ENCODE measurements at regions not wholly inside any gene's neighbourhood (a gene's known extent, or its start where the extent isn't known, plus 50 kb on each side); places are given as distances from the start of the nearest gene placed in this dataset.
"Not testable (repeated sequence)": the region's sequence is repeated elsewhere in the genome, so short reads cannot be mapped to it uniquely, and the experiment has no call there.

DNA sequence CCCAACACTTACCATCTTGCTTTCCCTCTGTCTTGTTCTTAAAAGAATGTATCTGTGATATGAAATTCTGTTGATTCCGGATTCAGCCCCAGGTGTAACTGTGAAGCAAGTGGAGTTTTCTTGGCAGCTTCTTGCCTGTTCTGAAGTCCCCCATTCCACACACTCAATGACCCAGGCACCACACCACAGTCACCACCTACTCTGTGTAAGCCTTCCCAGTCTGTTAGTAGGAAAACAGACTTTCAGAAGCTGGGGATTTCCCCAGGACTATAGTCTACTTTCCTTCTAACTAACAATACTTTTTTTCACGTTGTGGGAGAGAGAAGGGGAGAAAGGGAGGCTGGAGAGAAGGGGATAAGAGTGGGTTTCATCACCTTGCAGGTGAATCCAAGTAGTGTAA is 299.1 kb upstream of the PROX1 start:
- DNase-seq: no peak

DNA sequence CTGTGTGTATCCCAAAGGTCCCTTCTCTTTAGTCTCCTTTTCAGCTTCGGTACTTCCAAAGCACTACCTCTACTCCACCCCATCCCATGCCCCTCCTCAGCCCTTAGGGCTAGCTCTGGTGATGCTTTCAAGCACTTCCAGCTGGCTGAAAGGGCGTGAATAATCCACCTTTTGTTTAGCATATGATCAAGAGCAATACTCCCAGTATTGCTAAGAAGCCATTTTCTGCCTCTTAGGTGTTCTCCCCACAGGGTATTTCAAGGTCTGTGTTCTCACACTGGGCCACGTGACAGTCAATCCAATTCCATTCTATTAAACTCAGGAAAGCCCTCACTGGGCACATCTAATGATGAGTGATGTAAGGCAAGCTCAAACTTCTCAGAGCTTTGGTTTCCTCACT is 298.5 kb upstream of the PROX1 start:
- no peak for DNase-seq

DNA sequence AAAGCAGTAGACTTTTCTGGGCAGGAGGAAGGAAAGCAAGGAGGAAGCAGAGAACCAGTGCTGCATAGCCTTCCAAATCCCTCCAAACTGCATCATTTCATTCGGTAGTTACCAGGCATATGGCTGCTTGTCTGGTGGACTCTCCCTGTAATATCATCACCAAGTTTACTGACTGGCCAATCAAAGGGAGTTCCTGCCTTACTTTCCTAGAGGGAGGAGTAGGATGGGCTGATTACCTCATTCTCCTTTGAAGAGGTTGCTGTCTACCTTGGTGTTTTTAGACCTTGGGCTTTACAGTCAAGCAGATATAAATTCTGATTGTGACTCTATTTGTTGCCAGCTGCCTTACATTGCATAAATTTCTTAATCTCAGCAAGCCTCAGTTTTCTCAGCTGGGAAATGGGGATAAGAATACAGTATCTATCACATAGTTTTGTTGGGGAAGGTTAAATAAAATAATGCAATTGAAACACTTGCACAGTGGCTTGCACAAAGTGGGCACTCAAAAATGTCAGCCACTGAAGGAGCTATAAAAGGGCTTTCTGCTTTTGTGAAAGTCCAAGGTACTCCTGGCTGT is 297.3 kb upstream of the PROX1 start:
- no peak for DNase-seq

DNA sequence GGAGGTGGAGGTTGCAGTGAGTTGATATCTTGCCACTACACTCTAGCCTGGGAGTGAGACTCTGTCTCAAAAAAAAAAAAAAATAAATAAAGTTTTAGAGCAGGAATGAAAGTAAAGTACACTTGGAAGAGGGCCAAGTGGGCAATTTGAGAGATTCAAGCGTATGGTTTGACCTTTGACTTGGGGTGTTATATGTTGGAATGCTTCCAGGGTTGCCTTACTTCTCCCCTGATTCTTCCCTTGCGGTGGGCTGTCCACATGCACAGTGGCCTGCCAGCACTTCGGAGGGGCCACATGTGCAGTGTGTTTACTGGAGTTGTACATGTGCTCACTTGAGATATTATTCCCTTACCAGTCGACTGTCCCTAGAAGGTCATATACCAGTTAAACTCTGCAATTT is 295.5 kb upstream of the PROX1 start:
- no peak for DNase-seq

DNA sequence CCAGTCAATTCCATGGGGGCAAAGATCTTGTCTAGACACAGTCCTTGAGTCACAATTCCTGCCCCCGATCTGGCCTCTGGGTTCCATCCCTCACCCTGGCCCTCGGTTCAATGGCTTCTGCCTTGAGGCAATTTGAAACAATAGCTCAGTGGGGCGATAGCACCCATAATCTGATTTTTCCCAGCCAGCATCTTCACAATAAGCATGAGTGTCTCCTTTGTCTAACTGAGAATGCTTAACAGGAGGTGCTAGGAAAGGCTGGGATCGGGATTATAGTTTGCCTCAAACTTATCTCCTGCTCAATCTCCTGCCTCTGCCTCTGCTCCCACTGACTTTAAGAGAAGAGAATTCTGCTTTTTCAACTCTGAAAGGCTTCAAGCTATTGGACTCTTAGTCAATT is 293.9 kb upstream of the PROX1 start:
- DNase-seq: no peak

DNA sequence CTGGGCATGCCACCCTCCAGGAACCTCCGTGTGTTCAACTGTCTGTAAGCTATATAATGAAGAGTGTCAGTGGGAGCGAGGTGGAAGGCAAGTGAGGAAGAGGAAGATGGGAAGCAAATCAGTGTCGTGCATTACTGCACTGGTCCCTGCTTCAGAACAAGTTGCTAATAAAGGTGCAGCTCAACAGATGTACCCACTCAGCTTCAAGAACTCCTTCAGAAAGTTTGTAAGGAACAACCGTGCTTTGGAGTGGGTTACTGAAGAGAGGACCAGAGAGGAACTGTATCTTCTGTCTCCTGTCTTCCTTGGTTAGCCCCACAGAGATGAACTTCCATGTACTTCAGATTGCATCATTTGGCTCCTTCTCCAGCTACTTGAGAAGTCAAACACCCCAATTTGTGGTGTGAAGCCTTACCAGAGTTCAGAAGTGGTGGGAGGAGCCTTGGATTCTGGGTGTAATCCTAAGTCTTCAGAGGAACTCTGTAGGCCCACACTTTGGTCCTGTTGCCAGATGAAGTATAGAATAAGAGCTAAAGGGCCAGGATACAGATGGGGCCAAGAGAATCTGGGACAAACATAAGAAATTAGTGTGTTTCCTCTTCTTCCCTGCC is 290.5 kb upstream of the PROX1 start:
- no peak for DNase-seq

DNA sequence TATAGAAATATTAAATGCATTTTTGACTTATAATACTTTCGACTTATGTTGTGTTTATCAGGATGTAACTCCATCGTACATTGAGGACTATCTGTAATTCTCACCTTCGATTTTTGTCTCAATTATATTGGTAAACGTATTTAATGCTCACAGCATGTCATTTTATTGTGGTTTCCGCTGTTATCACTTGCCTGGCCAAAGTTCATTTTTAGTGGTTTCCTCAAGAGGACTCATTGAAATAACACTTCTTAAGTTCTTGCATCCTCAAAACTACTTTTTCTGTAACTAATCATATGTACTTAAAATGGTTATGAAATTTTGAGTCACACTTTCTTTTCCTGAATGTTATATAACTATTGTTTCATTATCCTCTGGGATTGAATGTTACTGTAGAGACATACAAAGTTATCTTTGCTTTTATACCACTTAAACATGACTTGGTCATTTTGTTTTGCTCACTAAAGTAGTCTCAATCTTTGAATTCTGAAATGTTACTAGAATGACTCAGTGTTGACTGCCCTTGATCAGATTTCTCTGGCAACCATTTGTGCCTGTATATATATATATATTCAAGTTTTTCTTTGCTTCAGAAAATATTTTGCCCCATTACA is 289.6 kb upstream of the PROX1 start:
- DNase-seq: no peak

DNA sequence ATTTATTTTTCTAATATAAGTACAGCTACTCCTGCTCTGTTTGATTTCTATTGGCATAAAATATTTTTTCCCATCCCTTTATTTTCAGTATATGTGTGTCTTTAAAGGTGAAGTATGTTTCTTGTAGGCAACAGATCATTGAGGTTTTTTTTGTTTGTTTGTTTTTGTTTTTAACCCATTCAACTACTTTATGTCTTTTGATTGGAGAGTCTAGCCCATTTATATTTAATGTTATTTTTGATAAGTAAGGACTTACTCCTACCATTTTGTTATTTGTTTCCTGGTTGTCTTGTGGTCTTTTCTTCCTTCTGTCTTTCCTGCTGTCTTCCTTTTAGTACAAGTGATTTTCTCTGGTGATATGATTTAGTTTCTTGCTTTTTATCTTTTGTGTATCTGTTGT is 285.1 kb upstream of the PROX1 start:
- DNase-seq: no peak

DNA sequence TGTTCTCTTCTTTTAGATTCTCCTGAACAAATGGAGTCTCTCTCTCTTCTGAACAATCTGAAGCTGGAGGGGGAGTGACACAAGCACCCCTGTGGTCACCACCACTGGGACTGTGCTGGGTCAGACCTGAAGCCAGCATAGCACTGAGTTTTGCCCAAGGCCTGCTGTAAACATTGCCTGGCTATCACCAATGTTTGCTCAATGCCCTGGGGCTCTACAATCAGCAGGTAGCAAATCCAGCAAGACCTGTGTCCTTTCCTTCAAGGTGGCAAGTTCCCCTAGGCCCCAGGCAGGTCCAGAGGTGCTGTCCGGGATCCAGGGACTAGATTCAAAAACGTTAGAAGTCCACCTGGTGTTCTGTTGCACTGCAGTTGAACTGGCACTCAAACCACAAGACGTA is 282.8 kb upstream of the PROX1 start:
- no peak for DNase-seq

DNA sequence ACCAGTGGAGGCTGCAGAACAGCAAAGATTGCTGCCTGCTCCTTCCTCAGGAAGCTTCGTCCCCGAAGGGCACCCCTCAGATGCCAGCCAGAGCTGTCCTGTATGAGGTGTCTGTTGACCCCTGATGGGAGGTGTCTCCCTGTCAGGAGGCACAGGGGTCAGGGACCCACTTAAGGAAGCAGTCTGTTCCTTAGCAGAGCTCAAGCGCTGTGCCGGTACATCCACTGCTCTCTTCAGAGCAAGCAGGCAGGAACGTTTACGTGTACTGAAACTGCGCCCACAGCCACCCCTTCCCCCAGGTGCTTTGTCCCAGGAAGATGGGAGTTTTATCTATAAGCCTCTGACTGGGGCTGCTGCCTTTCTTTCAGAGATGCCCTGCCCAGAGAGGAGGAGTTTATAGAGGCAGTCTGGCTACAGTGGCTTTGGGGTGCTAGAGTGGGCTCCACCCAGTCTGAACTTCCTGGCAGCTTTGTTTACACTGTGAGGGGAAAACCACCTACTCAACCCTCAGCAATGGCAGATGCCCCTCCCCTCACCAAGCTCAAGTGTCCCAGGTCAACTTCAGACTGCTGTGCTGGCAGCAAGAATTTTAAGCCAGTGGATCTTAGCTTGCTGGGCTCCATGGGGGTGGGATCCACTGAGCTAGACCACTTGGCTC is 275.8 kb upstream of the PROX1 start:
- DNase-seq: not testable (repeated sequence)

DNA sequence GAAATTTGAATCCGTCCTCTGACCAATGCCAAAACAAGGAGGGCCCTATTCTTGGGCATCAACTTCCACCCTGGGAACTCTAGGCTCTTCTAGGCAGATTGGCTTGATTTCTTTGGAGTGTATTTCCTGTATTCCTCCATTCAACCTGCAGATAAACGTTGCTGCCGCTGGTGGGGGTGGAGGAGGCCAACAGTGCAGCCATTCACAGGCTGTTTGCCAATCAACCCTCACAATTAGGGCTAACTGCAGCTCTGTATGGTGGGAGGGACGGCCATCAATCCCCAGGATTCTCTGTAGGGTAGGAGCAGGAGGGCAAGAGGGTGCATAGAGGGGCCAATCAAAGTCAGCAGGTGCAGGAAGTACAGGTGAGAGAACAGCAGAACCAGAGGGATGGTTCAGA is 273.1 kb upstream of the PROX1 start:
- DNase-seq: no peak

DNA sequence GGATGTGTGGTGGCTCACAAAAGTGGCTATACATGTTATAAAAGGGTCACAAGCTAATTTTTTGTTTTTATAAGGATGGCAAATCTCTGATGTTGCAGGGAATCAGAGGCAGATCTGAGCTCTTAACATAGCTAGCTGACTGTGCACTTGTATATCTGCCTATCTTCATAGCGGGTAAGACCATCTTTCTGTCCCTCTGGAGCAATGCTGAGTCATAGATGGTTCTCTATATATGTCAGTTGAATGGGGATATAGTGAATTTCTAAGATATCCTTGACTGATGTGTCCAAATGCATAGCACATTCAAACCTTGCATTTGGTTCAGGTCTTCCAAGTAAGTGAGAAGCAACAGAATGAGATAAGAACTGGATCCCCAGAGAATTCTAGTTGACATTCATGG is 272.6 kb upstream of the PROX1 start:
- no peak for DNase-seq

DNA sequence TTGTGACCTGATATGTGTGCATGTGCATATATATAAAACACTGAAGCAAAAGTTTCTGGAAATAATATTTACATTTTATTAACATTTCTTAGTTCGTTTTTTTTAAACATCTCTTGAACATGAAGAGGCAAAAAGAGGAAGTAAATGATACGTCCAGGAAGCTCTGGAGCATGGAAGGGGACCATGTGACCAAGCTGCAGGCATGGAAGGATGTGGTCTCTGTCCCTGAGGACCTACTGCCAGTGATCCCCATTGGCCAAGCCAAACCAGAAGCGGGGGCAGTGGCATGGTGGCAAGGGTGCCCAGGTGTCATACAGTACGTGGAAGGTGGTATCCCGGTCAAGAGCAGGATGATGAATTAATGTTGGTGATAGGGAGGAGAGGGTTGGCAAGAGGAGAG is 268.3 kb upstream of the PROX1 start:
- DNase-seq: no peak

DNA sequence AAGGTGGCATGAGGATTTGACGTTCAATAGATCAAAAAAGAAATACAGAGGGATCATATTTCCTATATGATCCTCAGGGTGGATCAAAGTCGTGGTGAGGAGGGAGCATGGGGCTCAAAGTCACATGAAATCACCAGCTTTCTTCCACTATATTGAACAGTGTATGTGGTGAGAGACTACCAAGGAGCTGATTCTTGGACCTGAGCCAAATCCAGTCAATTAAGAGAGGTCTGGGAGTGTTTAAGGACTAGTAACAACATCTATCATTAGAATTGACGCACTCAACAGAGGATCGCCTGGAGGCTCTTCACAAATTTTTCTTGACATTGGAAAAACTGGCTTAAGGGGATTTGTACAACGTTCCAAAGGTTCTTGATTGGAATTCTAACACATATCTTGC is 267.7 kb upstream of the PROX1 start:
- no peak for DNase-seq

DNA sequence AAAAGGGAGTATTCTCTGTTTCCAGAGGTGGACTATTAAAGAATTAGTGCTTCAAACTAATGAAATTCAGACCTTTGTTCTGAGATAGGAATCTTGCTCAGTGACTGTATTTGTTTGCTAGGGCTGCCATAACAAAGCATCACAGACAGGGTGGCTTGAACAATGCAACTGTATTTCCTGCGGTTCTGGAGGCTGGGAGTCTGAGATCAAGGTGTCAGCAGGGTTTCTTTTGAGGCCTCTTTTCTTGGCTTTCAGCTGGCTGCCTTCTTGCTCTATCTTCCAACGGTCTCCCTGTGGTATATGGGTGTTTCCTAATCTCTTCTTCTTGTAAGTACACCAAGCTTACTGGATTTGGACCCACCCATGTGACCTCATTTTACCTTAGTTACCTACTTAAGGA is 264.6 kb upstream of the PROX1 start:
- no peak for DNase-seq

DNA sequence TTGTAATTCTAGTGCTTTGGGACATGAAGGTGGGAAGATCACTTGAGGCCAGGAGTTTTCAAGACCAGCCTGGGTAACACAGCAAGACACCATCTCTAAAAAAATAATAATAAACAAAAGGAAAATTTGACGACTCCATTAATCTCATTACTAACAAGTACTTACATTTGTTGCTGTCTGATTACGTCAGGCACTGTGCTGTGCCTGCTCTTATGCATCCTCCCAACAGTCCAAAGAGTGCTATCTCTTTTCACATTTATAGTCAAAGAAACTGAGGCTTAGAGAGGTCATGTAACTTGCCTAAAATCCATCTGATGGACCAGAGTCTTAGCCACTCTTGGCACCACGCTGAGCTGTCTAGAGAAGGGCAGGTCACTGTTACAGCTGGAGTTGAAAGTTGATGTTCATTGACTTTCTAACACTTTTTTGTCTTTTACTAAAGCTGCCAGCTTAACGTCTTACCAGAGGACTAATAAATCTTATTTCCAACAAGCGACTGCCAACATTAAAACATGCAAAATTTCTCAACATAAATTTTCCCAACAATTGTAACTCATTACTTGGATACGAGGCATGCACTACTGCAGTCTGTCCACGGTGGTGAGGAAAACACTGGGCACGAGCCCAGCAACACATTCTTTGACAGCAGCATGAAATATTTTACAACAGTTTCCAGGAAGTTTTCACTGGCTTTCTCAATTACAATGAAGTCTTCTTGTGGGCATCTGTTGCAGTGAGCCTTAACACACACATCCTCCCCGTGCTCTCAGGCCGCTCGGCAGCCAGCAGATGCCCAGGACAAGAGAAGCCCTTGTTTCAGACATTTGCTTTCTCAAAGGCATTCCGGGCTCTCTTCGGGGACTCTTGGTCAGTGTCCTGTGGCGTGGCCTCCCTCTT is 262.9 kb upstream of the PROX1 start:
- DNase-seq: no peak

DNA sequence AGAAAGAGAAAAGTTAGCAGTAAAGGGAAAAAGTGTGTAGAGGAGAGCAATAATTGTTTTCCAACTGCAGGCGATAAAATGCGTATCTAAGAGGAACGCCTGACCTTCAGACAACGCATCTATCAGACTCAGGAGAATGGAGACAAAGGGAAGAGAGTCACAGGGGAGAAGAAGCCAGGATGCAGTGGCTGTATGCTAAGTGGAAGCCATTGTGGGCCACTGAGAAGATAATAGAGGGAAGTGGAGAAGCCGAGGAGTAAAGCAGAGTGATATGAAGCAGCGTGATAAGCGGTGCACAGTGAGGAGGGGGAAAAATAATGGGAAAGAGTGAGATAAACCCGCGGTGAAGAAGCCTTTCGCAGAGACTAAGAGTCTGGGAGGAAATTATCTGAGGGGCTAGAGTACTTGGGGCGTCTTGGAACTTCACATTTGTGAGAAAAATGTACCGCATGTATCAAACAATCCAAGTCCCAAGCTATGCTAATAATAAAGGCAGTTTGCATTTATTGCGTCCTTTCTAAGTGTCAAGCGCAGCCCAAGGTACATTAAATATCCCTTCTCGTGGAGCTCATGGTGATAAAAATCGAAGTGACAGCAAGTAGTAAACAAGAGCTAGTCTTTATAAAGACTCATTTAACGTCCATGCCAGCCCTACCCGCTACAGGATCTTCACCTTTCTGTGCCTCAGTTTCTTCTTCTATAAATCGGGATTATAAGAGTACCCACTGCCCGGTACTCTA is 259.8 kb upstream of the PROX1 start:
- DNase-seq: no peak

DNA sequence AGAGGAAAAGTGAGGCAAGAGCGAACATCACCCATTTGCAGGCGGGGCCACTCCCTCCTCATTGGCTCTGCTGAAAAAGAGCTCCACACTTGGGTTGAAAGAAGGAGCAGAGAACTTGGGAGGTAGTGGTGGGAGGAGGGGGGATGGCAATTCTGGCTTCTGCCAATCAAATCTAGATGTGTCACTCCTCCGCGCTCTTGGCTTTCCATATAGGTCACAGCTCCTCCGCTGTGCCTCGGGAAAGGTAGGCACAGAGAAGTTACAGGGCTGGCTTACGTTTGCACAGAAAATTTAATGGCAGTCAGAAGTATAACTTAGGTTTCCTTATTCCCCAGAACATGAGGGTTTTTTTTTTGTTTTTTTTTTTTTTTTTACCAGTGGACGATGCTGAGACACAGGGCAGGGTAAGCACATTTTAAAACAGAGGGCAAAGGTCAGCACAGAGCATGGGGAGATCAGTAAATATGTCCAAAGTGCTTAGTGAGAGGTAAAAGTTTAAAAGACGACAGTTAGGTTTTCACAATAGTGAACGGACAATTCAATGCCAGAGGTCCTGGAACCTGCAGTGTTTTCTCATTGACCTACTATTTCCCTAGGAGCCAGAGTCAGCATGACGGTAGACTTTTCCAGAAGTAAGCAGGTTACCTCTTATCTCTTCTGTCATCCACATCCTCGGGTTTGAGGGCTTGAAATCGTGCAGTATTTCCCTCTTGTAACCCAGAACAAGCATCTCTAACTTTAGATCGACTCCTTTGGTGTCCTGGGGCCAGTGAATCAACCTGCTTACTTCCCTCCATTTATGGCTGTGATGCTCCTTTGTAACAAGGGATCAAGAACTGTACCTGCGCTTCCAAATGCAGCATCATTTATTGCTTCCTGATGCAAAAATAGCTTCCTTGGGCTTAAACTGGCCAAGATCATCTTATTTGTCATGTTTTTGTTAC is 258.9 kb upstream of the PROX1 start:
- DNase-seq: no peak

DNA sequence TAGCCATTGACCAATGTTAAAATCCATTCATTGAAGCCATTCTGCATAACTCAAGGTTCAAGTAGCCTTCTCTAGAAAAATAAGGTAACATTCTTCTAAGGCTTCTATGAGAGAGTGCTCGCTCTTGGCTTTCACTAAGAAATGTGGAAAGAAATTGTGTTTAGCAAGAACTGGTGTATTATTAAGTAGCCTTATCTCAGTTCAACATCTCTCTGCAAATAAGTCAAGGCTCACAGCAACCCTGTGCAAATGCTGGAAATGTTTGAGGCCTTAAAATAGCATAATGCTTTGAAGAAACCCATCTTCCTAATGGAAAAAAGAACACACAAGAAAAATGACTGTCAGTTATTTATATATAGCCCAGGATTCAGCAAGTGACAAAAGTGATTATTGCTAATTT is 254.1 kb upstream of the PROX1 start:
- DNase-seq: no peak

DNA sequence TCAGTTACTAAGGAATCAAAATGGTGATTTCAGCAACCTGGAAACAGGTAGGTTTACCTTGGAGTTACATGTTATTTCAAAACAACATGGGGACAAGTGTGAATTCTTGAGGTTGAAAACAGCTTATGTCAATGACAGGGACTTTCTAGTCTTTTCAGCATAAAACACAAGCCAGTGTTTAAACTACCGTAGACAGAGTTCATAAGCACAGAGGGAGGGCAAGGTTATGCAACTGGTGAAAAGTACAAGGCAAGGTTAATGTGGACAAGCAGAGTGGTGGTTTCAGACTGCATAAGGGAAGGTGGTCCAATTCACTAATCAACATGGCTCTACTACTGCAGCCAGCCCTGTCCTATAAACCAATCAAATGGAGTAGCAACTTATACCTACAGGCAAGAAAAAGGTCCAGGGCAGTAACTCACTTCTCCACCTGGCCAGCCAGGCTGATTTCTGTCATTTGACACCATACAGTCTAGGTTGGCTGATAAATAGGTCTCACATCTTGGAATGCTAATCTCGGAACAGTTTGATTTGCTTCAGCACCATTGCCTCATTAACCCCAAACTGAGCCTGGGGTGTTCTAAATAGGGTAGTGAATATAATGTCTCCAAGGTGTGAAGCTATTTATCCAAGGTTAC is 250.3 kb upstream of the PROX1 start:
- no peak for DNase-seq

DNA sequence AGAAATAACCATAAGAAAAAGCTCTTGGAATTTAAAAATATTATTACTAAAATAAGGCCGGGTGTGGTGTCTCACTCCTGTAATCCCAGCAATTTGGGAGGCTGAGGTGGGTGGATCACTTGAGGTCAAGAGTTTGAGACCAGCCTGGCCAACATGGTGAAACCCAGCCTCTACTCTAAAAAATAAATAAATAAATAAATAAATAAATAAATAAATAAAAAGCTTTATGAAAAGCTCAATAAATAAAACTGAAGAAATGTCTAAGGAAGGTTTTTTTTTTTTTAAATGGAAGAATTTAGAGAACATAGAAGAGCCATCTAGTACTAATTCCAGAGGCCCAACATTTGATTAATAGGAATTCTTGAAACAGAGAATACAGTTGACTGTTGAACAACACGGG is 249.1 kb upstream of the PROX1 start:
- no peak for DNase-seq
